Nephron progenitor cell (in vitro differentiated cells): ENCODE measurements at regions not wholly inside any gene's neighbourhood (a gene's known extent, or its start where the extent isn't known, plus 50 kb on each side); places are given as distances from the start of the nearest gene placed in this dataset.

ENCODE experiments used
- DNase-seq: peaks from one replicate; pipeline ENCODE4 v3.0.0; 2021
- H3K27ac Mint-ChIP-seq: 2 replicates; pipeline ENCODE4 v1.8.0; 2021; ENCODE audit warnings: mild to moderate bottlenecking, moderate library complexity, mixed read lengths
- H3K27me3 Mint-ChIP-seq: 2 replicates; pipeline ENCODE4 v1.8.0; 2021; ENCODE audit warnings: mild to moderate bottlenecking, low read depth, mixed read lengths; ENCODE audit not compliant: poor library complexity
- H3K36me3 Mint-ChIP-seq: 2 replicates; pipeline ENCODE4 v1.8.0; 2021; ENCODE audit warnings: low read depth, mixed read lengths
- H3K4me1 Mint-ChIP-seq: 2 replicates; pipeline ENCODE4 v1.8.0; 2021; ENCODE audit warnings: mixed read lengths
- H3K4me3 Mint-ChIP-seq: 2 replicates; pipeline ENCODE4 v1.8.0; 2021; ENCODE audit warnings: mild to moderate bottlenecking, moderate library complexity, mixed read lengths
- H3K9me3 Mint-ChIP-seq: 2 replicates; pipeline ENCODE4 v1.8.0; 2021; ENCODE audit warnings: mild to moderate bottlenecking, moderate library complexity, mixed read lengths
- CTCF ChIP-seq: fragments of 200-600 bp; sonication (generic); IDR thresholded peaks from 2 replicates; pipeline ENCODE4 v1.5.0; 2021; ENCODE audit warnings: antibody characterized with exemption

- peak; percentile 15 for DNase-seq
- Mint-ChIP-seq H3K4me3 (peak overlapping the region; percentile 70), H3K36me3 (no peaks in the 10 kb centered on the region), H3K27me3 (peaks cover 6% of the 10 kb centered on the region), H3K27ac (no peak overlapping the region), H3K4me1 (peaks cover 21% of the 10 kb centered on the region), H3K9me3 (peaks cover 4% of the 10 kb centered on the region)
- no peak for TF ChIP-seq CTCF
Observed at GRCh38 chr18:75638776-75639471, 211.4 kb upstream of the SMIM21 start.

- Mint-ChIP-seq H3K9me3 (peaks cover 4% of the 10 kb centered on the region), H3K4me1 (peaks cover 21% of the 10 kb centered on the region), H3K27me3 (peaks cover 6% of the 10 kb centered on the region), H3K27ac (no peak overlapping the region), H3K4me3 (peak overlapping the region; percentile 70), H3K36me3 (no peaks in the 10 kb centered on the region)
- DNase-seq: no peak
- no peak for TF ChIP-seq CTCF
Observed at GRCh38 chr18:75638223-75638775, 210.8 kb upstream of the SMIM21 start.

- Mint-ChIP-seq H3K36me3 (peaks cover 6% of the 10 kb centered on the region), H3K27me3 (peaks cover 6% of the 10 kb centered on the region), H3K27ac (no peak overlapping the region), H3K4me3 (no peak overlapping the region), H3K4me1 (peaks cover 21% of the 10 kb centered on the region), H3K9me3 (peaks cover 20% of the 10 kb centered on the region)
- DNase-seq: no peak
- TF ChIP-seq CTCF: no peak
Observed at GRCh38 chr18:75635096-75635495, 207.6 kb upstream of the SMIM21 start.

GRCh38 chr18:75625966-75626365 is 198.5 kb upstream of the SMIM21 start:
- no peaks in the 10 kb centered on the region for H3K36me3 Mint-ChIP-seq
- no peak for DNase-seq
- H3K4me1 Mint-ChIP-seq: no peaks in the 10 kb centered on the region
- TF ChIP-seq CTCF: no peak
- no peak overlapping the region for H3K27ac Mint-ChIP-seq
- H3K27me3 Mint-ChIP-seq: peaks cover 2% of the 10 kb centered on the region
- peaks cover 17% of the 10 kb centered on the region for H3K9me3 Mint-ChIP-seq
- H3K4me3 Mint-ChIP-seq: no peak overlapping the region

- peaks cover 22% of the 10 kb centered on the region for H3K9me3 Mint-ChIP-seq
Observed at GRCh38 chr18:75624869-75625268, 197.4 kb upstream of the SMIM21 start.

More at GRCh38 chr18:75624869-75625268, 197.4 kb upstream of the SMIM21 start:
- TF ChIP-seq CTCF: no peak
- Mint-ChIP-seq H3K4me1 (no peaks in the 10 kb centered on the region), H3K27ac (no peak overlapping the region), H3K27me3 (peaks cover 2% of the 10 kb centered on the region), H3K4me3 (no peak overlapping the region), H3K36me3 (no peaks in the 10 kb centered on the region)
- DNase-seq: no peak
